K562 (cell line): ENCODE measurements at regions not wholly inside any gene's neighbourhood (a gene's known extent, or its start where the extent isn't known, plus 50 kb on each side); places are given as distances from the start of the nearest gene placed in this dataset.

ENCODE experiments used
- BHLHE40 ChIP-seq: IDR thresholded peaks from 2 replicates; pipeline ENCODE4 v1.6.1; 2011; ENCODE audit warnings: low read length, improper control_type of control experiment
- FOS ChIP-seq: IDR thresholded peaks from 3 replicates; pipeline ENCODE4 v1.6.1; 2011; ENCODE audit not compliant: insufficient read length; ENCODE audit errors: extremely low read depth
- GATAD2B ChIP-seq: fragments of 450-650 bp; IDR thresholded peaks from 2 replicates; pipeline ENCODE4 v1.6.1; 2017; ENCODE audit warnings: mild to moderate bottlenecking, borderline replicate concordance
- GTF2F1 ChIP-seq: IDR thresholded peaks from 2 replicates; pipeline ENCODE4 v1.6.1; 2011; ENCODE audit warnings: low read depth, low read length, improper control_type of control experiment
- HIVEP1 ChIP-seq: fragments of 250-450 bp; sonication (Bioruptor Pico); IDR thresholded peaks from 2 replicates; pipeline ENCODE4 v1.4.0; 2020; ENCODE audit warnings: mild to moderate bottlenecking
- OTX1 ChIP-seq: fragments of 450-650 bp; formaldehyde crosslinking; IDR thresholded peaks from 2 replicates; pipeline ENCODE4 v1.4.0; 2022; ENCODE audit warnings: mild to moderate bottlenecking
- PCBP2 ChIP-seq: fragments of 200-400 bp; formaldehyde crosslinking; IDR thresholded peaks from 2 replicates; pipeline ENCODE4 v1.6.1; 2018; ENCODE audit warnings: low read length, low read depth, mild to moderate bottlenecking, moderate library complexity; ENCODE audit not compliant: poor library complexity, severe bottlenecking
- POLR2A ChIP-seq: fragments of 450-650 bp; conservative IDR thresholded peaks from 2 replicates; pipeline ENCODE4 v1.6.1; 2016
- SMAD4 ChIP-seq: fragments of 250-450 bp; sonication (Bioruptor Pico); conservative IDR thresholded peaks from 2 replicates; pipeline ENCODE4 v1.8.0; 2021; ENCODE audit warnings: inconsistent platforms, mild to moderate bottlenecking, moderate library complexity
- ZNF76 ChIP-seq: fragments of 250-450 bp; sonication (Bioruptor Pico); IDR thresholded peaks from 2 replicates; pipeline ENCODE4 v1.4.0; 2020; ENCODE audit warnings: mild to moderate bottlenecking, moderate library complexity, borderline replicate concordance
- TF ChIP-seq, protein P1 (sequence below): fragments of 450-650 bp; IDR thresholded peaks from 2 replicates; pipeline ENCODE4 v1.7.1; 2018; ENCODE audit warnings: mild to moderate bottlenecking, low read depth; ENCODE audit not compliant: partially characterized antibody
- TF ChIP-seq, protein P2 (sequence below): fragments of 250-450 bp; sonication (Bioruptor Pico); IDR thresholded peaks from 2 replicates; pipeline ENCODE4 v1.5.0; 2021; ENCODE audit warnings: mild to moderate bottlenecking, borderline replicate concordance

DNA sequence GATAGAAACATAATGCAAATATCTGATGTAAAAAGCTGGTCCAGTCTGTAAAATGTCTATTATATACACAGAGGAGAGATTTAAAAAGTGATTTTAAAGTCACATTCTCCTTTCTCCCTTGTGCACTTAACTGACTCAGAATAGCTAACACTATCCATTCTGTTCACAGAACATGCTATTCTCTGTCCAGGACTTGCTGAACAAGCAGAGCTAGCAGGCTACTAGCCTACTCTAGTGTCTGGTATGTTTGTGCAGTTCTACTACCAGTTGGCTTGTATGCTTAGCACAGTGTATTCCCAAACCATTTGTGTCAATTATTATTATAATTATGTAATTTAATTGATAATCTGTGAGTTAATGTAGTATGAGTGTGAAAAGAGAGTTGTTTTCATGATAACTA is 161.7 kb upstream of the NUDT12 start:
- TF ChIP-seq SMAD4 (CRISPR knock-in tag) (no peak), GTF2F1 (no peak), ZNF76 (CRISPR knock-in tag) (no peak), PCBP2 (no peak), BHLHE40 (no peak), OTX1 (CRISPR knock-in tag) (no peak), FOS (no peak), POLR2A (no peak), HIVEP1 (CRISPR knock-in tag) (no peak), GATAD2B (no peak)
- TF ChIP-seq, protein P1, sequence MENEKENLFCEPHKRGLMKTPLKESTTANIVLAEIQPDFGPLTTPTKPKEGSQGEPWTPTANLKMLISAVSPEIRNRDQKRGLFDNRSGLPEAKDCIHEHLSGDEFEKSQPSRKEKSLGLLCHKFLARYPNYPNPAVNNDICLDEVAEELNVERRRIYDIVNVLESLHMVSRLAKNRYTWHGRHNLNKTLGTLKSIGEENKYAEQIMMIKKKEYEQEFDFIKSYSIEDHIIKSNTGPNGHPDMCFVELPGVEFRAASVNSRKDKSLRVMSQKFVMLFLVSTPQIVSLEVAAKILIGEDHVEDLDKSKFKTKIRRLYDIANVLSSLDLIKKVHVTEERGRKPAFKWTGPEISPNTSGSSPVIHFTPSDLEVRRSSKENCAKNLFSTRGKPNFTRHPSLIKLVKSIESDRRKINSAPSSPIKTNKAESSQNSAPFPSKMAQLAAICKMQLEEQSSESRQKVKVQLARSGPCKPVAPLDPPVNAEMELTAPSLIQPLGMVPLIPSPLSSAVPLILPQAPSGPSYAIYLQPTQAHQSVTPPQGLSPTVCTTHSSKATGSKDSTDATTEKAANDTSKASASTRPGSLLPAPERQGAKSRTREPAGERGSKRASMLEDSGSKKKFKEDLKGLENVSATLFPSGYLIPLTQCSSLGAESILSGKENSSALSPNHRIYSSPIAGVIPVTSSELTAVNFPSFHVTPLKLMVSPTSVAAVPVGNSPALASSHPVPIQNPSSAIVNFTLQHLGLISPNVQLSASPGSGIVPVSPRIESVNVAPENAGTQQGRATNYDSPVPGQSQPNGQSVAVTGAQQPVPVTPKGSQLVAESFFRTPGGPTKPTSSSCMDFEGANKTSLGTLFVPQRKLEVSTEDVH: no peak
- TF ChIP-seq, protein P2, sequence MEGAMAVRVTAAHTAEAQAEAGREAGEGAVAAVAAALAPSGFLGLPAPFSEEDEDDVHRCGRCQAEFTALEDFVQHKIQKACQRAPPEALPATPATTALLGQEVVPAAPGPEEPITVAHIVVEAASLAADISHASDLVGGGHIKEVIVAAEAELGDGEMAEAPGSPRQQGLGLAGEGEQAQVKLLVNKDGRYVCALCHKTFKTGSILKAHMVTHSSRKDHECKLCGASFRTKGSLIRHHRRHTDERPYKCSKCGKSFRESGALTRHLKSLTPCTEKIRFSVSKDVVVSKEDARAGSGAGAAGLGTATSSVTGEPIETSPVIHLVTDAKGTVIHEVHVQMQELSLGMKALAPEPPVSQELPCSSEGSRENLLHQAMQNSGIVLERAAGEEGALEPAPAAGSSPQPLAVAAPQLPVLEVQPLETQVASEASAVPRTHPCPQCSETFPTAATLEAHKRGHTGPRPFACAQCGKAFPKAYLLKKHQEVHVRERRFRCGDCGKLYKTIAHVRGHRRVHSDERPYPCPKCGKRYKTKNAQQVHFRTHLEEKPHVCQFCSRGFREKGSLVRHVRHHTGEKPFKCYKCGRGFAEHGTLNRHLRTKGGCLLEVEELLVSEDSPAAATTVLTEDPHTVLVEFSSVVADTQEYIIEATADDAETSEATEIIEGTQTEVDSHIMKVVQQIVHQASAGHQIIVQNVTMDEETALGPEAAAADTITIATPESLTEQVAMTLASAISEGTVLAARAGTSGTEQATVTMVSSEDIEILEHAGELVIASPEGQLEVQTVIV (CRISPR knock-in tag): no peak
